ENCODE measurements at regions not wholly inside any gene's neighbourhood (a gene's known extent, or its start where the extent isn't known, plus 50 kb on each side); places are given as distances from the start of the nearest gene placed in this dataset.
A peak's percentile ranks its signal among the peaks of the same experiment; 100 is the strongest.
"Not testable (repeated sequence)": the region's sequence is repeated elsewhere in the genome, so short reads cannot be mapped to it uniquely, and the experiment has no call there.

DNA sequence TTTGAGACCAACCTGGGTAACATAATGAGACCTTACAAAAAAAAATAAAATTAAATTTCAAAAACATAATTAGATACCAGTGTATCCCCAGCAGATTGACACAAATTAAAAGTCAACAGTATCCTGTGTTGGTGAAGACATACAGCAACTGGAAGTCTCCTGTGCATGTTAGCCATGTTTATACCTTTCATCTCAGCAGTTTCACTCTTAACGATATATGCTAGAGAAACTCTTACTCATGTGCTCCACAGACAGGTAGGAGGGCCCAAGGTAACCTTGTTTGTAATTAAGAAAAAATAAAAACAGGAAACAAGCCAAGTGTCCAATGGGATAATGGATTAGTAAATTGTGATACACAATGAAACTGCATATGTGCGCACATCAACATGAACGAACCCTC lies 50.1 kb upstream of the N4BP3 start:
- no peak overlapping the region for H3K27ac ChIP-seq
- H3K27me3 ChIP-seq, result peaks cover 0 to 5% (median 0%) of the 10 kb centered on the region in 11 experiments; a peak in 2 of 22 replicates
- H3K9ac ChIP-seq, result no peak overlapping the region
- H3K4me3 ChIP-seq, result no peak overlapping the region
- H3K4me2 ChIP-seq, result no peak overlapping the region
- no peak for TF ChIP-seq Cebpa-rat (IDR thresholded peaks at IDR 0.05)
- H3K36me3 ChIP-seq, result no peaks in the 10 kb centered on the region
- H4K20me1 ChIP-seq, result no peaks in the 10 kb centered on the region; a peak in 1 of 22 replicates
- no peaks in the 10 kb centered on the region for H3K9me3 ChIP-seq (replicated peaks in 1 of 11)
- peaks cover 0 to 37% (median 23%) of the 10 kb centered on the region in 10 experiments; a peak in 16 of 20 replicates for H3K4me1 ChIP-seq

- no peak overlapping the region for H3K9ac ChIP-seq
- H3K4me3 ChIP-seq, result no peak overlapping the region
- no peaks in the 10 kb centered on the region for H3K27me3 ChIP-seq
- H3K9me3 ChIP-seq (replicated peaks in 1 of 11), result no peaks in the 10 kb centered on the region
- no peak for TF ChIP-seq Cebpa-rat (IDR thresholded peaks at IDR 0.05)
- no peaks in the 10 kb centered on the region; a peak in 1 of 22 replicates for H4K20me1 ChIP-seq
- H3K4me1 ChIP-seq, result peaks cover 0 to 11% (median 5%) of the 10 kb centered on the region in 10 experiments; a peak in 12 of 20 replicates
- H3K36me3 ChIP-seq, result no peaks in the 10 kb centered on the region
- no peak overlapping the region for H3K27ac ChIP-seq
- no peak overlapping the region for H3K4me2 ChIP-seq
Observed at GRCh38 chr5:178058321-178059012, 54.9 kb upstream of the N4BP3 start.

DNA sequence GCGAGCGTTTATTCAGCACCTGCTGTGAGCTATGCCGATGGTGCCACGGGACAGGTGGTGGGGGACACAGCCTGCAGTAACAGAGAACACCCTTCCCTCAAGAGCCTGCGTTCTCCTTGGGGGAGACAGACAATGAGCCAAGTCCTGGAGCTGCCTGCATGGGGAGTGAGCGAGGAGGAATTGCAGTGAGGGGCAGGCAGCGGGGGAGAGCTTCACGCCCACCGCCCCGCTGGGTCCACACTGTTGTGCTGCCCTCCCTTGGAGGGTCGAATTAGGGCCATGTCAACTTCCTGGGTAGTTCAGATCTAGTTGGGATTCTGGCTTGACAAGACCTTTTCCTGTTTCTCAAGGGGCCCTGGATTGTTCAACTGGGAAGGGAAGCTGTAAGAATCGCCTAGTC lies 55.5 kb upstream of the N4BP3 start:
- Histone ChIP-seq H3K4me3 (no peak overlapping the region), H3K4me1 (peaks cover 0 to 8% (median 5%) of the 10 kb centered on the region in 10 experiments; a peak in 12 of 20 replicates), H3K36me3 (no peaks in the 10 kb centered on the region), H3K9ac (no peak overlapping the region), H3K4me2 (no peak overlapping the region), H3K27me3 (no peaks in the 10 kb centered on the region), H3K9me3 (replicated peaks in 1 of 11) (no peaks in the 10 kb centered on the region), H4K20me1 (no peaks in the 10 kb centered on the region; a peak in 1 of 22 replicates), H3K27ac (no peak overlapping the region)
- TF ChIP-seq Cebpa-rat (IDR thresholded peaks at IDR 0.05), result no peak

GRCh38 chr5:178056935-178057334 lies 56.4 kb upstream of the N4BP3 start:
- no peak overlapping the region for H3K4me3 ChIP-seq
- H3K27me3 ChIP-seq, result no peaks in the 10 kb centered on the region
- no peak overlapping the region for H3K27ac ChIP-seq
- no peaks in the 10 kb centered on the region; a peak in 1 of 22 replicates for H4K20me1 ChIP-seq
- no peak overlapping the region for H3K9ac ChIP-seq
- no peak overlapping the region for H3K4me2 ChIP-seq
- no peak for TF ChIP-seq Cebpa-rat (IDR thresholded peaks at IDR 0.05)
- no peaks in the 10 kb centered on the region for H3K36me3 ChIP-seq
- H3K9me3 ChIP-seq (replicated peaks in 1 of 11), result no peaks in the 10 kb centered on the region
- H3K4me1 ChIP-seq, result no peaks in the 10 kb centered on the region

- not testable (repeated sequence) for H3K4me3 ChIP-seq; H4K20me1 ChIP-seq; H3K9me3 ChIP-seq (replicated peaks in 1 of 11); H3K27ac ChIP-seq; H3K4me2 ChIP-seq; H3K9ac ChIP-seq; H3K4me1 ChIP-seq; H3K36me3 ChIP-seq; H3K27me3 ChIP-seq
Observed at GRCh38 chr5:178055536-178055935, 57.8 kb upstream of the N4BP3 start.

DNA sequence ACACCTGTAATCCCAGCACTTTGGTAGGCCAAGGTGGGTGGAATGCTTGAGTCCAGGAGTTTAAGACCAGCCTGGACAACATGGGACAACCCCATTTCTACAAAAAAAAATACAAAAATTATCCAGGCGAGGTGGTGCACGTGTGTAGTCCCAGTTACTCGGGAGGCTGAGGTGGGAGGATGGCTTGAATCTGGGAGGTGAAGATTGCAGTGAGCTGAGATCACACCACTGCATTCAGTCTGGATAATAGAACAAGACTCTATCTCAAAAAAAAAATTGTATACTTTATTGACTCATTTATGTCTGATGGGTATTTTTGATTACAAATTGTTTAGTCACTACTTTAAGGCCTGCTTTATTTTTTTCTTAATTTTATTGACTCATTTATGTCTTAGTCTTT lies 56.0 kb upstream of the PROP1 start:
- H3K9me3 ChIP-seq (replicated peaks in 1 of 11); H3K27me3 ChIP-seq; H3K36me3 ChIP-seq; H3K9ac ChIP-seq; H3K4me3 ChIP-seq; H3K4me2 ChIP-seq; H3K4me1 ChIP-seq; H3K27ac ChIP-seq; H4K20me1 ChIP-seq: not testable (repeated sequence)

- not testable (repeated sequence) for H3K9me3 ChIP-seq (replicated peaks in 1 of 11); H3K27me3 ChIP-seq; H3K36me3 ChIP-seq; H3K9ac ChIP-seq; H3K4me2 ChIP-seq; H3K27ac ChIP-seq; H3K4me1 ChIP-seq; H4K20me1 ChIP-seq; H3K4me3 ChIP-seq
Observed at GRCh38 chr5:178050873-178051272, 54.8 kb upstream of the PROP1 start.

- not testable (repeated sequence) for H3K9ac ChIP-seq; H3K4me1 ChIP-seq; H3K4me2 ChIP-seq; H4K20me1 ChIP-seq; H3K4me3 ChIP-seq; H3K9me3 ChIP-seq (replicated peaks in 1 of 11); H3K27me3 ChIP-seq; H3K27ac ChIP-seq; H3K36me3 ChIP-seq
Observed at GRCh38 chr5:178047943-178048342, 51.9 kb upstream of the PROP1 start.

DNA sequence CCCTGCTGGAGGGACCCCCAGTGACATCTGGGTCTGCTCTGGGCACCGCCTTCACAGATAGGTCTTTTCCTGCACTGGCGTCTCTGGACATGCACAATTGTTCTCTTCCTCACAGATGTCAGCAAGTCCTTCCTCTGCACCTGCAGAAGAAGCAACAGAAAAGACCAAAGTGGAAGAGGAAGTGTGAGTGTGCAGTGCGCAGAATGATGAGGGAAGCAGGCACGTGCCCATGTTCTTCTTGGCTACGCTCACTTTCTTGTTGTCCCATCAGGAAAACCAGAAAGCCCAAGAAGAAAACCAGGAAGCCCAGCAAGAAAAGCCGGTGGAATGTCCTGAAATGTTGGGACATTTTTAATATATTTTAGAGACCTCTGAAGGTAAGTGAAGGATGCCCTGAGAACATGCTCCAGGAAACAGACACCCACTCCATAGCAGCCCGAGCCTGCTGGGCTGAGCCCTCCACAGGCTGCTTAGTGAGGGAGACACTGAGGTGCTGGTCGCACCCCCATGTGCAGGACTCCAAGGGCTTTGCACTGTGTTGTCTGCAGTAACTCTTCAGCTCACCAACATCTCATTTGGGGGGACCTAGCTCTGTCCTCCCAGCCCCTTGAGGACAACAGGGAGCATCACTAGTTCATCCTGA lies 50.8 kb upstream of the PROP1 start:
- peak overlapping the region in 2 of 11 experiments; percentile 15 to 30; a peak in 4 of 22 replicates for H3K4me2 ChIP-seq
- H3K9ac ChIP-seq, result not testable (repeated sequence)

GRCh38 chr5:178045963-178046362 lies 49.9 kb upstream of the PROP1 start:
- H3K9me3 ChIP-seq (replicated peaks in 1 of 11), result not testable (repeated sequence)

More for the DNA sequence above, 50.8 kb upstream of the PROP1 start:
- H3K9me3 ChIP-seq (replicated peaks in 1 of 11); H3K27me3 ChIP-seq; H3K4me1 ChIP-seq; H3K36me3 ChIP-seq; H3K27ac ChIP-seq; H3K4me3 ChIP-seq; H4K20me1 ChIP-seq: not testable (repeated sequence)

More at GRCh38 chr5:178045963-178046362, 49.9 kb upstream of the PROP1 start:
- H3K4me2 ChIP-seq, H3K9ac ChIP-seq, H4K20me1 ChIP-seq, H3K27me3 ChIP-seq, H3K27ac ChIP-seq, H3K4me3 ChIP-seq, H3K4me1 ChIP-seq, H3K36me3 ChIP-seq: not testable (repeated sequence)

All from BLaER1 treated with 17β-estradiol and CSF1 and Interleukin-3, amounts not matched to agents 10 nM and 100 nM (cell line).